Prostate gland (tissue), 2 donors: ENCODE measurements at regions not wholly inside any gene's neighbourhood (a gene's known extent, or its start where the extent isn't known, plus 50 kb on each side); places are given as distances from the start of the nearest gene placed in this dataset.
"Not testable (repeated sequence)": the region's sequence is repeated elsewhere in the genome, so short reads cannot be mapped to it uniquely, and the experiment has no call there.

Experiments
- DNase-seq: peaks from one replicate; pipeline ENCODE4 v3.0.0-alpha.2; 2019; ENCODE audit warnings: low spot score
- H3K27ac ChIP-seq, 2 donors: fragments of 200-600 bp; sonication (generic); 2 replicates each; pipeline ENCODE4 v1.5.1; 2017 to 2019
- H3K27me3 ChIP-seq: fragments of 200-600 bp; sonication (generic); replicated peaks from 2 replicates; pipeline ENCODE4 v1.5.1; 2019; ENCODE audit not compliant: insufficient read depth
- H3K36me3 ChIP-seq, 2 donors: fragments of 200-600 bp; sonication (generic); 1 replicate in 1 of 2; 2 replicates in 1 of 2; pipeline versions ENCODE4 v1.5.1 to v1.8.1; 2017 to 2019
- H3K4me1 ChIP-seq: fragments of 200-600 bp; sonication (generic); replicated peaks from 2 replicates; pipeline ENCODE4 v1.5.1; 2019
- H3K4me3 ChIP-seq, 2 donors: fragments of 200-600 bp; sonication (generic); 2 replicates each; pipeline ENCODE4 v1.5.1; 2017 to 2019
- H3K9me3 ChIP-seq: fragments of 200-600 bp; sonication (generic); 2 replicates; pipeline ENCODE4 v1.5.1; 2017
- POLR2A ChIP-seq: fragments of 450-650 bp; IDR thresholded peaks from one replicate; pipeline ENCODE4 v1.6.1; 2016; ENCODE audit warnings: antibody characterized with exemption, mild to moderate bottlenecking
- POLR2AphosphoS5 ChIP-seq: sonication (generic); formaldehyde crosslinking; IDR thresholded peaks from one replicate; pipeline ENCODE4 v1.6.1; 2017; ENCODE audit warnings: antibody characterized with exemption
- WGBS: methylation state at CpG from one replicate; pipeline ENCODE4 v1.1.5; 2018; 5-methylcytosine and 5-hydroxymethylcytosine counted together
- intact Hi-C: fragments of 100-400 bp; cut with DNase I; formaldehyde crosslinking; loops from one replicate; pipeline ENCODE4 v1.14.2; 2022
- TF ChIP-seq, protein P1 (sequence below), 4 experiments: fragments of 200-600 bp in 2 of 4; fragments of 450-650 bp in 2 of 4; sonication (generic) in 2 of 4; IDR thresholded peaks; 1 replicate in 3 of 4; 2 replicates in 1 of 4; pipeline ENCODE4 v1.5.1; 2016 to 2019; ENCODE audit warnings: antibody characterized with exemption in 4 of 4, mild to moderate bottlenecking in 2 of 4, moderate library complexity in 2 of 4

DNA sequence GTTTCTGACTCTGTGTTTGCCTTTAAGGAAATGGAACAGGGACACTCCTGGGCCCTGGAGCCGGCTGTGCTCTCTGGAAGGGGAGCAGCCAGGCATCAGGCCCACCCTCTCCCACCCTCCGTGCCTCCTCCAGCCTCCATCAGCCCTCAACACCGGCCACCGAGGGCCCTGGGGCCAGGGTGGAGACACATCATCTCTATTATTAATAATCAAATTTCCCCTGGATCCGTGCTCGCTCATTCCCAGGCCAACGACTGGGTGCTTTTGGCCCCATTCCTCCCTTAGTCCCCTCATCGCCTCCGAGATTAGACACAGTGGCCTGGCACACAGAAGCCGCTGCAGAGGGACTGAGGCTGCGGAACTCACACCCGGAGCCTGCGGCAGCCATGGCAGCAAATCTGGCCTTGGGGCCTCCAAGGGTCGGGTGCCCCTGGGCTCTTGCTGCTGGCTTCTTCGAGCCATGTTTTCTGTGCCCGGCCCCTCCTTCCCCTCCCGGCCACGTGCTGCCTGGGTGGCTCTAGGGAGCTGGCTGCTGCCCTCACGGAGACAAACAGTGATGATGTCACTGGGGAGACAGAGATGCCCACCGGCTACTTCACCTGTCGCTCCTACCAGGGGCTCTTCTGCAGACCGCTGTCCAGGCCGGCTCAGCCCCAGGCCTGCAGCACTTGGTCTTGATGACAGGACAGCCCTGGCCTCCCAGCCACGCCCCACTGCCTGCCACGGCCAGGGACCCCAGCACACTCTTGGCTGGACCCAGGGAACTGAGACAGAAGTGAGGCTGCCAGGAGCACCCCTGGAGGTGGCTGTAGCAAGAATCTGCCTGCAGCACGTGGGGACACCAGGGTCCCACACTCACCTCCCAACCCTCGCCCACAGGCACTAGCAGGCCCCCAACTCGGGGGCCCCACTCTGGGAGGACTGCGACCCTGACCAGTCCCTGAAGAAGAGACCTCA is 76.6 kb upstream of the PPP1R26 start:
- WGBS = 70% methylated on average over 29 of the region's 29 CpGs
- no peak overlapping the region for H3K27ac ChIP-seq
- no peaks in the 10 kb centered on the region for H3K9me3 ChIP-seq
- no peak for TF ChIP-seq POLR2A
- TF ChIP-seq, protein P1, sequence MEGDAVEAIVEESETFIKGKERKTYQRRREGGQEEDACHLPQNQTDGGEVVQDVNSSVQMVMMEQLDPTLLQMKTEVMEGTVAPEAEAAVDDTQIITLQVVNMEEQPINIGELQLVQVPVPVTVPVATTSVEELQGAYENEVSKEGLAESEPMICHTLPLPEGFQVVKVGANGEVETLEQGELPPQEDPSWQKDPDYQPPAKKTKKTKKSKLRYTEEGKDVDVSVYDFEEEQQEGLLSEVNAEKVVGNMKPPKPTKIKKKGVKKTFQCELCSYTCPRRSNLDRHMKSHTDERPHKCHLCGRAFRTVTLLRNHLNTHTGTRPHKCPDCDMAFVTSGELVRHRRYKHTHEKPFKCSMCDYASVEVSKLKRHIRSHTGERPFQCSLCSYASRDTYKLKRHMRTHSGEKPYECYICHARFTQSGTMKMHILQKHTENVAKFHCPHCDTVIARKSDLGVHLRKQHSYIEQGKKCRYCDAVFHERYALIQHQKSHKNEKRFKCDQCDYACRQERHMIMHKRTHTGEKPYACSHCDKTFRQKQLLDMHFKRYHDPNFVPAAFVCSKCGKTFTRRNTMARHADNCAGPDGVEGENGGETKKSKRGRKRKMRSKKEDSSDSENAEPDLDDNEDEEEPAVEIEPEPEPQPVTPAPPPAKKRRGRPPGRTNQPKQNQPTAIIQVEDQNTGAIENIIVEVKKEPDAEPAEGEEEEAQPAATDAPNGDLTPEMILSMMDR (IDR thresholded peaks at IDR 0.05) = no peak
- no peak for TF ChIP-seq POLR2AphosphoS5
- H3K4me1 ChIP-seq = no peaks in the 10 kb centered on the region
- peaks cover 3% of the 10 kb centered on the region for H3K27me3 ChIP-seq
- DNase-seq = no peak
- H3K4me3 ChIP-seq = no peak overlapping the region
- H3K36me3 ChIP-seq = no peaks in the 10 kb centered on the region
- intact Hi-C loops = no loop called here

DNA sequence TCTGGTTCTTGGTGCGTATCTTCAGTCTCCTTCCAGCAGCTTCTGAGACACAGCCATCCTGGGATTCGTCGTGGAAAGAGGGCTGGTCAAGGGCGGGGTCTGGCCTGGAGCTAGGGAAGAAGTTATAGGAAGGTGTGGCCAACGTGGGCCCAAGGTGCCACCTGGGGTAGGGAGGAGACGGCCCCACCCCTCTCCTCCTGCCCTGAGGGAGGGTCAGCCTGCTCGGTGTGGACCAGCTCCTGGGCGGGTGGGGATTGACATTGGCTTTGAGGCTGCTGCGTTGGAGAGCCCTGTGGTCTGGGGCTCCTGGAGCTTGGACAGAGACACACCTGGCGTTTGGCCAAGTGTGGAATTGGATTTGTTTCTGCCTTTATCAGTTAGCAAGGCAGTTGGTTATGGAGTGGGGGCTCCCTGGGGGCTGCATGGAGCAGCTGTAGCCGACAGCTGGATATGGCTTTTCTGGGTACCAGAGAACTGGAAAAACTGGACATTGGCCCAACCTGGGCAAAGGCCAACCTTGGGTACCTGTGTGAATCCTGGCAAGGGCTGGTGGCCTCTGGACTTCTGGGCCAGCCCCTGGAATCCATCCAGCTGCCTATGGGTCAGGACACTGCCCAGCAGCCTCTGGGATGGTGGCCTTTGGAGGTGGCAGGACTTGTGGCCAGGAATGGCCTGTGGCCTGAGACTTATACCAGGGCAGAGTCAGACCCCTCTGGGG is 75.7 kb upstream of the PPP1R26 start:
- Histone ChIP-seq H3K9me3 (no peaks in the 10 kb centered on the region), H3K4me1 (no peaks in the 10 kb centered on the region), H3K27me3 (peaks cover 3% of the 10 kb centered on the region), H3K36me3 (no peaks in the 10 kb centered on the region), H3K4me3 (no peak overlapping the region), H3K27ac (no peak overlapping the region)
- intact Hi-C loops = no loop called here
- no peak for TF ChIP-seq POLR2A
- DNase-seq = no peak
- WGBS = 36% methylated on average over 11 of the region's 11 CpGs

DNA sequence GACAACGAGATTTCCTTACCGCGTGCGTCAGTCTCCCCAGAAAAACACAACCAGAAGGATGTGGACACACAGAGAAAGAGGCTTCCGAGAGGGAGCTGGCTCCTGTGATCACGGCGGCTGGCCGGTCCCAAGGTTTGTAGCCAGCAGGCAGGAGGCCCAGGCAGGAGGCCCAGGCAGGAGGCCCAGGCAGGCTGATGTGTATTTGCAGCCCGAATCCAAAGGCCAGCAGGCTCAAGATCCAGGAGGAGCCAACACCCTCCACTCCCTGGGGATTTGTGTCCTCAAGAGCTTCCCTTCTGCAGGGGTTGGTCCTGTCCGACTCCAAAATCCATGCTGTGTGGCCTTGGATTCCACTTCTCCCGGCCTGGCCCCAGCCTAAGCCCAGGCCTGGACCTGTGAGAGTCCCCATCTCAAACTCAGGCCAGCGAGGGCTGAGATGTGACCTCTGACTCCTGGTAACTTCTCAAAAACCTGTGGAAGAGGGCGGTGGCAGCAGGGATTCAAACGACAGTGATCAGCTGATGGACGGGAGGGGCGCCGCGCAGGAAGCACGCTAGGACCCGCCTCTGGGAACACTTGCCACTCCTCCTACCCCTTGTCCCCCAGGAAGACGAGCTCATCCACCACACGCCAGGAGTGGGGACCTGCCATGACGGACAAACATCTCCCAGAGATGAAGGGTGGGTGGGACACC is 75.0 kb upstream of the PPP1R26 start:
- 87% methylated on average over 22 of the region's 23 CpGs for WGBS
- Histone ChIP-seq H3K36me3 (no peaks in the 10 kb centered on the region), H3K4me3 (no peak overlapping the region), H3K27me3 (no peaks in the 10 kb centered on the region), H3K4me1 (no peaks in the 10 kb centered on the region), H3K27ac (no peak overlapping the region), H3K9me3 (no peaks in the 10 kb centered on the region)
- TF ChIP-seq POLR2AphosphoS5 (no peak), POLR2A (no peak)
- TF ChIP-seq, protein P1 (IDR thresholded peaks at IDR 0.05) = no peak
- intact Hi-C loops = no loop called here
- DNase-seq = no peak

DNA sequence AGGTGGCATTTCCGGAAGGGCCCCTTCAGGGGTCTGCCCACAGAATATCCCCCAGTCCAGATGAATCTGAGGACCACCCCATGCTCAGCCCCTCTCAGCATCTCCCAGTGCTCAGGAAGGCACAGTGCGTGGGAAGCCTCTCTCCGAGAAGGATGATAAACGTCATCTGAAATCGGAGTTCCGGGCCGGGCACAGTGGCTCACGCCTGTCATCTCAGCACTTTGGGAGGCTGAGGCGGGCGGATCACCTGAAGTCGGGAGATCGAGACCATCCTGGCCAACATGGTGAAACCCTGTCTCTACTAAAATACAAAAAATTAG is 74.5 kb upstream of the PPP1R26 start:
- DNase-seq, H3K9me3 ChIP-seq, H3K36me3 ChIP-seq, H3K27ac ChIP-seq, H3K4me1 ChIP-seq, intact Hi-C loops, H3K4me3 ChIP-seq, H3K27me3 ChIP-seq: not testable (repeated sequence)
- WGBS = 88% methylated on average over 12 of the region's 12 CpGs

DNA sequence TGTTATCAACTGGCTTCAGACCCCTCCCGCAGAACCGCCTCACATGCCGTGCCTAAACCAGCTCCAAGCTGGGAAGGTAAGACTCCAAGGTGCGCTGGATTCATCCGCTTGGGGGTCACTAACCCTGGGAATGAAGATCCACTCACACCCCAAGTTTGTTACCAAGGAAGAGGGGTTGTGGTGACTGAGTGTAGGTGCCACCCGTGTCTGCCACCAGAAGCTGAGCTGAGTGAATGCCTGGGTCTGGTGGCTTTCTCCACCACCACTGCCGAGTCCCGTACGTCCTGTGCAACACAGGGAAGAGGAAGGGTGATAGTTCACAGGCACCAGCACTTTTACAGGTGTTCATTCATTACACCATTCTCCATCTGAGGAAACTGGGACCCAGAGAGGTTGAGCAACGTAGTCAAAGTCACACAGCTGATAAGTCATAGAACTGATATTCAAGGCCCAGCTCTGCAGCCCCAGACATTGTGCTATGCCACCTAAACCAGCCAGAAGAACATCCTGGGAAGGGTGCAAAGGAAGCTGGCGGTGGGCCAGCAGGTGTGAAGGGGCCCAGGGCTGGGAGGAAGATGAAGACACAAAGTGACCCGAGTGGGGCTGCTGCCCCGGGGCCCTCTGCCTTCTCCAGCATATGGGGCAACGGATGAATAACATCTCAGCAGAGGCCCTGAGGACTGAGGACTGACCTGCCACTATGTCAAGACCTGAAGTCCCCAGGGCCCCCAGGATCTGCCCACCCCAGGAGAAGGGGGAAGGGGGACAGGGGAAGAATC is 70.9 kb upstream of the PPP1R26 start:
- no peaks in the 10 kb centered on the region for H3K27me3 ChIP-seq
- 84% methylated on average over 14 of the region's 14 CpGs for WGBS
- H3K4me1 ChIP-seq = no peaks in the 10 kb centered on the region
- no peak overlapping the region for H3K27ac ChIP-seq
- intact Hi-C loops = no loop called here
- no peak overlapping the region for H3K4me3 ChIP-seq
- H3K36me3 ChIP-seq = no peaks in the 10 kb centered on the region
- H3K9me3 ChIP-seq = no peaks in the 10 kb centered on the region
- TF ChIP-seq, protein P1 (IDR thresholded peaks at IDR 0.05) = no peak
- TF ChIP-seq POLR2A = no peak
- no peak for TF ChIP-seq POLR2AphosphoS5
- no peak for DNase-seq
